GM18858 (cell line): ENCODE measurements at regions not wholly inside any gene's neighbourhood (a gene's known extent, or its start where the extent isn't known, plus 50 kb on each side); places are given as distances from the start of the nearest gene placed in this dataset.

ENCODE experiments used
- ATAC-seq: cut with Tn5 transposase; IDR thresholded peaks from one replicate; pipeline ENCODE4 v1.9.1; 2021; ENCODE audit not compliant: unreplicated experiment

DNA sequence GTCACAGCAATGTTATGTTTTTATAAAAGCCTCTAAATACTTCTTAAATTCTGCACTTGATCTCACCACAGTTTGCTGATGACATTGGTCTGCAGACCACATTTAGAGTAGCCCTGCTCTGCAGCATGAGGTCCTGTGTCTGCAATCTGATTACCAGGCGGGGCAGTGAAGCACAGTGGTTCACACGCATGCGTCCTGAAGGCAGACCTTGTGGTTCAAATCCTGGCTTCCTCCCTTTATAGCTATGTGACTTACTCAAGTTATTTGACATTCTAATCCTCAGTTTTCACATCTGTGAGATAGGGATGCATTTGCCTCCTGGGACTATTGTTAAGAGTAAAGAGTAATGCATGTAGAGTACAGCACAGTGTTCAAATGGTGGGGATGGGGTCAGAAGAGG lies 50.3 kb downstream of the BMAL2 start:
- no peak for ATAC-seq

DNA sequence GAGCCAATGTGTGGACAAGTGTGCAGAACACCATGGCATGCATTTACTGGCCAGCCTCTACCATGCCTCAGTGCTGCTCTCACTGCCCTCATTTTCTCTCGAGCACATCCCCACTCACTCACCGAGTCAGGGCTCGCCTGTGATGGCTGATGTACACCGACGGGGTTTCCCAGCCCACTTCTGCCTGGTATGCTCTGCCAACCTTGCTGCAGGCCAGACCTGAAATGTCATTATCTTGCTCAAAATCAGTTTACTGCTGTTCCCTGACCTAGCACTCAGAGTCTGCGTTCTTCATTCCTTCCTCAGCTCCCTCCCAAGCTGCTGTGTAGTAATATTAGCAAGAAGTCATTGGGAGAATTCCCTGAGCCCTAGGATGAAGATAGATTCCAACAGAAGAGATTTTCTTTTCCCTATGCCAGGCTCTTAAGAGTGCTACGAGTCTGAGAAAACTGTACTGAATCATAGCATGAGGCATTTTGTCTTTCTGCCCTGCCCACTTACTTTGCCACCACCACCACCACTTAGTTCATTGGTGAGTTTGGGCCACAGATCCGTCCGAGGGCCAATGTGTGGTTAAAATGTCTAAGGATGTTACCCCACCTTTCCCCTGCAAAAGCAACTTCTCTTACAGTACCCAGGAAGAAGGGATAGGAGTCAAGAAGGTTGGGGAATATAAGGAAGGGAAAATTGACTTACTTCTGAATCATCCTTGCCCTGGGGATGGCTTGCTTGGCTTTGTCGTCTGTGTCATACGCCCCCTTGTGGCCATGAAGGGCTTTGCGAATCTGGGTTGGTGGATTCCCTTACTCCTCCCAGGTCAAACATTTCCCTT lies 51.0 kb downstream of the BMAL2 start:
- ATAC-seq: peak; percentile 47

DNA sequence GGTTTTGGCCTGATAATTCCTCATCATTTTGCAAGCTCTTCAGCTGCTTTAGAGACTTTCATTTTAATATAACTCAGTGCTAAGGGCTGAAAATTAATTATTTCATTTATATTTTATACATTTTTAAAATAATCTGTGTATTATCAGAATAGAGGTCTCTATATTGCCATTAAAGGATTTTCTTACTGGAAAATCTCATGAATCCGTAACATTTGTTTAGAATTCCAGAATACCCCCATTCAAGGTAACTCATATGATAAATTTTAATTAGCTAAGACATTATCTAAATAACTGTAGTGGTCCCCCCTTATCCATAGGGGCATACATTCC lies 51.6 kb downstream of the BMAL2 start:
- no peak for ATAC-seq

DNA sequence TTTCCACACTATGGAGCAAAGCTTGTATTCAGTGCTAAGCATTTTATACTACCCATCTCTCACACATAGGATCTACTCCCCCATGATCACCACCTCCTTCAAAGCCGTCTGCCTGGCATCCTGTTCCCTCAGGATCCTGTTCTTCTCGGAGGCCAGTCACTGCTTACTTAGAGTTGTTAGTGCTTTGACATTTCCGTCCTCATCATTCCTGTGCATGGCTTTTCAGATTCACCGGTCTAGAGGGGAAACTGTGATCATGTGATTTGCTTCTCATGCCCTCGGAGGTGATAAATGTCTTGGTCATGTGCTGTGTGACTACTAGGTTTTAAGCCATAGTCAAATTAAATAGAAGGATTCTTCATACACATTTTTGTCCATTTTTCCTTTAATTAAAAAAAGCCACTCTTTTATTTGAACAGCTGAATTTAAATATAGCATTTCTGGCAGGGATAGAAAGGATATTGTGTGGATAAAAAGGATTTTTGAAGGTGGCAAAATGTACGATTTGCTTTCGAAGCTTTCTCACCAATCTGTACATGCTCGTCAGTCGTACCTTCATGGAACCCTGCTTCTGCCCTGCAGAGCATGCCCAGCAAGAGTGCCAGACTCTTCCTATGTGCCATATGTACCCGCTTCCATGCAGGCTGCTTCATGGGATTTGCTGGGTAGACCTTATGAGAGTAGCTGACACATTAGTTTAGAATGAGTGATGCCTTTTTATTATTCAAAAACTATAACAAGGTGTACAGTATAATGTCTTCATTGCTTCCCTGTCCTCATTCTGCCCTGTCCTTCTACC lies 53.3 kb downstream of the BMAL2 start:
- ATAC-seq: no peak

DNA sequence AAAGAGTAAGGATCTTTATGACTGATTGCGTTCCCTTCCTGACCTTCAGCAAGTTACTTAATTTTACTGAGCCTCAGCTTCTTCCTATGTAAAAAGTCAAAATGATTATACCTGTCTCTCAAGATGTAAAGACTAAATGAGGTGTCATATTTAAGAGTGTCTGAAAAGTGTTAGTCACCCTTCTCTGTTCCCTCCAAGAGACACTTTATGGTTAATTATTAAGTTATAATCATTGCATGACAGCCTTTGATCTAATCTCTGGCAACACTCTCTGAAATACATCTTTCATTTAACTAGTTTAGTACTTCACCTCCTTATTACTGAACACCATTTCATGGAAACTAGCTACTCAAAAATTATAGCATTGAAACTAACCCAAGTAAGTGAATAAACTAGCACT lies 54.8 kb downstream of the BMAL2 start:
- no peak for ATAC-seq

DNA sequence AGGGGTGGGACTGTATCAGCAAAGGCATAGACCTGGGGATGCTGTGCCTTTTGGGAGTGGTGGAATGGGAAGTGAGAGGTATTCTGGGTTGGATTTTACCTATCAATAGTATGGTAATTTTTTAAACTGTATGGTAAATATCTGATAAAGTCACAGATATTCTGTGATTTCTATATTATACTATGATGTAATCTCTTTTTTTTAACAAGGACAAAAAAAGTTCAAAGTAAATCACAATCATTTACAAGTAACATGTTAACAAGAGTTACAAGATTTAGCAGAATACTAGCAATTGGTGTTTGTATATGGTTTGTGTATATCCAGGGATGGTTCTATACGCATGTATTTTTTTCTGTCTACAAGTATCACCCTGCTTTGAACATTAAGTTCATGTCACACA lies 56.0 kb downstream of the BMAL2 start:
- no peak for ATAC-seq

DNA sequence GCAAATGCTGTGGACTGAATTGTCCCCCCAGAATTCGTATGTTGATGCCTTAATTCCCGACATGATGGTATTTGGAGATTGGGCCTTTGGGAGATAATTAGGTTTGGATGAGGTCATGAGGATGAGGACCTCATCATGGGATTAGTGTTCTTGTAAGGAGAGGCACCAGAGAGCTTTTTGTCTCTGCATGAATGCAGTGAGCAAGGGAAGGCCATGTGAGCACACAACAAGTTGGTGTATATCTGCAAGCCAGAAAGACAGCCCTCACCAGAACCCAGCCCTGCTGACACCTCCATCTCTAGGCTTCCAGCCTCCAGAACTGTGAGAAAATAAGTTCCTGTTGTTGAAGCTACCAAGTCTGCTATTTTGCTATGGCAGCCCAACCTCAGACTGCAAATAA lies 51.9 kb upstream of the SMCO2 start:
- ATAC-seq: no peak

DNA sequence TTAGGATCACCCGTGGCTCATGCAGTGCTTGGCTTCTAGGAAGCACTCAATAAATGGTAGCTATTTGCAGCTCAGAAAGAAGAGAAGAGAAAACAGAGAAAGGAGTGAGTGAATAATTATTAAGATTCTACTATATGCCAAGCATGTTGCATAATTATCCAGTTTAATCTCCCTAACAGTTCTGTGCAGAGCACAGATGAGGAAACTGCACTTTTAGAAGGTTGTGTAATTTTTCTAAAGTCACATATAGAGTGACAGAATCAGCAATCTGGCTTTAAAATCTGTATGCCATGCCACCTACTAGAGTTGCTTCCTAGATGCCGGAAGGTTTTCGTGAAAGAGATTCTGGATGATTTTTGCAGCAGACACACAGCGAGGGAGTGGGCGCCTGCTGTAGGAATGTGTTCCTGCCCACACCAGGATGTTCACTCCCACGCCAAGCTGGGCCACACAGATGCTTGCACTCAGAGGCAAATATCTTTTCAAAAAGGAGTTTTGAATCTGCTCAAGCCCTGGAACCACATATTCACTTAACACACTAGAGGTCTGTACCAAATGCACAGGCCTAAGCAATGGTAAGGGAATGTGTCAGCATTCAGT lies 50.2 kb upstream of the SMCO2 start:
- ATAC-seq: no peak
